ENCODE measurements at regions not wholly inside any gene's neighbourhood (a gene's known extent, or its start where the extent isn't known, plus 50 kb on each side); places are given as distances from the start of the nearest gene placed in this dataset.

GRCh38 chr11:35876786-35877185 is 67.1 kb upstream of the LDLRAD3 start:
- TF ChIP-seq POLR2A (IDR thresholded peaks at IDR 0.05) (no peak), CTCF (IDR thresholded peaks at IDR 0.05) (no peak)
